H9 (cell line): ENCODE measurements at regions not wholly inside any gene's neighbourhood (a gene's known extent, or its start where the extent isn't known, plus 50 kb on each side); places are given as distances from the start of the nearest gene placed in this dataset.

Source experiments
- DNase-seq: peaks from one replicate; pipeline ENCODE4 v3.0.0-alpha.2; 2017
- H2AFZ ChIP-seq: one replicate; pipeline ENCODE4 v1.6.1; 2013; ENCODE audit warnings: mild to moderate bottlenecking, low read length, control low read depth, moderate library complexity
- H2AK5ac ChIP-seq: 2 replicates; pipeline ENCODE4 v1.6.1; 2013; ENCODE audit warnings: low read length, control low read depth, mixed read lengths; ENCODE audit not compliant: insufficient read length
- H2BK120ac ChIP-seq: one replicate; pipeline ENCODE4 v1.6.1; 2013; ENCODE audit warnings: low read depth, mild to moderate bottlenecking, low read length, control low read depth, inconsistent platforms; ENCODE audit not compliant: poor library complexity, severe bottlenecking
- H2BK12ac ChIP-seq: 2 replicates; pipeline ENCODE4 v1.6.1; 2013; ENCODE audit warnings: low read length, control low read depth, mixed read lengths, low read depth; ENCODE audit not compliant: insufficient read length
- H2BK15ac ChIP-seq: 2 replicates; pipeline ENCODE4 v1.6.1; 2013; ENCODE audit warnings: low read depth, low read length, control low read depth
- H2BK20ac ChIP-seq: one replicate; pipeline ENCODE4 v1.6.1; 2013; ENCODE audit warnings: low read depth, mild to moderate bottlenecking, low read length, control low read depth, inconsistent platforms; ENCODE audit not compliant: poor library complexity, severe bottlenecking
- H2BK5ac ChIP-seq: 2 replicates; pipeline ENCODE4 v1.6.1; 2013; ENCODE audit warnings: low read length, control low read depth, mixed read lengths; ENCODE audit not compliant: insufficient read length
- H3K14ac ChIP-seq: 2 replicates; pipeline ENCODE4 v1.6.1; 2013; ENCODE audit warnings: low read length, control low read depth; ENCODE audit not compliant: insufficient read depth
- H3K18ac ChIP-seq: 2 replicates; pipeline ENCODE4 v1.6.1; 2013; ENCODE audit warnings: low read depth, mild to moderate bottlenecking, mixed read lengths, low read length, control low read depth; ENCODE audit not compliant: insufficient read length
- H3K23ac ChIP-seq: 2 replicates; pipeline ENCODE4 v1.6.1; 2013; ENCODE audit warnings: low read length, control low read depth, mixed read lengths, low read depth; ENCODE audit not compliant: insufficient read length
- H3K23me2 ChIP-seq: 2 replicates; pipeline ENCODE4 v1.6.1; 2013; ENCODE audit warnings: low read depth, mild to moderate bottlenecking, mixed read lengths, low read length, control low read depth; ENCODE audit not compliant: insufficient read length, poor library complexity, severe bottlenecking
- H3K27ac ChIP-seq: 2 replicates; pipeline ENCODE4 v1.5.1; 2013; ENCODE audit warnings: low read length, control low read depth, mixed read lengths, low read depth; ENCODE audit not compliant: insufficient read length
- H3K27me3 ChIP-seq: 2 replicates; pipeline ENCODE4 v1.6.1; 2013; ENCODE audit warnings: low read length, control low read depth, inconsistent platforms; ENCODE audit not compliant: insufficient read depth
- H3K4ac ChIP-seq: 2 replicates; pipeline ENCODE4 v1.6.1; 2013; ENCODE audit warnings: low read depth, mild to moderate bottlenecking, control low read depth, inconsistent platforms, low read length, moderate library complexity
- H3K4me1 ChIP-seq: 2 replicates; pipeline ENCODE4 v1.6.1; 2013; ENCODE audit warnings: low read length, control low read depth, inconsistent platforms; ENCODE audit not compliant: insufficient read depth
- H3K4me2 ChIP-seq: 2 replicates; pipeline ENCODE4 v1.6.1; 2013; ENCODE audit warnings: low read length, control low read depth, mixed read lengths; ENCODE audit not compliant: insufficient read length, insufficient read depth
- H3K56ac ChIP-seq: 2 replicates; pipeline ENCODE4 v1.6.1; 2013; ENCODE audit warnings: low read depth, mild to moderate bottlenecking, mixed read lengths, low read length, control low read depth; ENCODE audit not compliant: insufficient read length
- H3K79me1 ChIP-seq: 2 replicates; pipeline ENCODE4 v1.6.1; 2013; ENCODE audit warnings: low read depth, mild to moderate bottlenecking, moderate library complexity, low read length, control low read depth, inconsistent platforms; ENCODE audit not compliant: insufficient read depth, poor library complexity, severe bottlenecking
- H3K79me2 ChIP-seq: 2 replicates; pipeline ENCODE4 v1.6.1; 2013; ENCODE audit warnings: low read length, control low read depth, inconsistent platforms; ENCODE audit not compliant: insufficient read depth
- H3K9ac ChIP-seq: 2 replicates; pipeline ENCODE4 v1.6.1; 2013; ENCODE audit warnings: low read length, control low read depth, mixed read lengths; ENCODE audit not compliant: insufficient read length; ENCODE audit errors: extremely low read depth
- H3K9me3 ChIP-seq: one replicate; pipeline ENCODE4 v1.6.1; 2013; ENCODE audit warnings: low read depth, low read length, inconsistent platforms; ENCODE audit not compliant: control insufficient read depth
- H3T11ph ChIP-seq: one replicate; pipeline ENCODE4 v1.6.1; 2013; ENCODE audit warnings: mild to moderate bottlenecking, low read length, control low read depth, inconsistent platforms
- H4K20me1 ChIP-seq: one replicate; pipeline ENCODE4 v1.6.1; 2013; ENCODE audit not compliant: control insufficient read depth, insufficient read length, insufficient read depth
- H4K5ac ChIP-seq: 2 replicates; pipeline ENCODE4 v1.6.1; 2013; ENCODE audit warnings: low read depth, mild to moderate bottlenecking, mixed read lengths, low read length, control low read depth; ENCODE audit not compliant: insufficient read length
- H4K8ac ChIP-seq: replicated peaks from 2 replicates; pipeline ENCODE4 v1.6.1; 2013; ENCODE audit warnings: low read length, control low read depth, mixed read lengths, low read depth; ENCODE audit not compliant: insufficient read length
- H4K91ac ChIP-seq: 2 replicates; pipeline ENCODE4 v1.6.1; 2013; ENCODE audit warnings: low read depth, mild to moderate bottlenecking, moderate library complexity, mixed read lengths, low read length, control low read depth; ENCODE audit not compliant: insufficient read length
- H3K27ac Mint-ChIP-seq, 3 experiments: 2 replicates in 2 of 3; 3 replicates in 1 of 3; pipeline ENCODE4 v1.8.0; 2020 to 2021; ENCODE audit warnings: mixed read lengths in 3 of 3, mild to moderate bottlenecking in 1 of 3, moderate library complexity in 1 of 3
- H3K27me3 Mint-ChIP-seq: 2 replicates; pipeline ENCODE4 v1.8.0; 2021; ENCODE audit warnings: low read depth, mild to moderate bottlenecking, moderate library complexity, mixed read lengths
- H3K36me3 Mint-ChIP-seq, 3 experiments: 2 replicates in 2 of 3; 3 replicates in 1 of 3; pipeline ENCODE4 v1.8.0; 2020 to 2021; ENCODE audit warnings: low read depth in 3 of 3, mixed read lengths in 3 of 3; ENCODE audit not compliant: insufficient read depth in 1 of 3
- H3K4me1 Mint-ChIP-seq, 2 experiments: 2 replicates each; pipeline ENCODE4 v1.8.0; 2020; ENCODE audit warnings: mixed read lengths in 2 of 2
- H3K4me3 Mint-ChIP-seq, 2 experiments: 2 replicates in 1 of 2; 3 replicates in 1 of 2; pipeline ENCODE4 v1.8.0; 2020 to 2021; ENCODE audit warnings: mild to moderate bottlenecking in 2 of 2, mixed read lengths in 2 of 2, moderate library complexity in 1 of 2
- H3K9me3 Mint-ChIP-seq, 2 experiments: 2 replicates in 1 of 2; 3 replicates in 1 of 2; pipeline ENCODE4 v1.8.0; 2020; ENCODE audit warnings: mild to moderate bottlenecking in 2 of 2, mixed read lengths in 2 of 2, moderate library complexity in 1 of 2
- CTCF ChIP-seq: fragments of 200-600 bp; sonication (generic); conservative IDR thresholded peaks from 3 replicates; pipeline ENCODE4 v1.8.0; 2021; ENCODE audit warnings: antibody characterized with exemption, mild to moderate bottlenecking
- WGBS: extraction: QIAGEN DNeasy Blood & Tissue Kit; methylation state at CpG from one replicate; pipeline ENCODE4 v1.1.7; 2013; ENCODE audit warnings: missing lambda C conversion rate, low lambda C conversion rate, mixed read lengths; ENCODE audit not compliant: insufficient read length; ENCODE audit errors: extremely low coverage; 5-methylcytosine and 5-hydroxymethylcytosine counted together

GRCh38 chr13:31476266-31476665 lies 263.1 kb upstream of the RXFP2 start:
- H4K8ac ChIP-seq: no peak overlapping the region
- H2AK5ac ChIP-seq: no peak overlapping the region
- no peak overlapping the region for H3K14ac ChIP-seq
- H3K79me2 ChIP-seq: no peaks in the 10 kb centered on the region
- no peak overlapping the region for H3K4me3 Mint-ChIP-seq
- no peaks in the 10 kb centered on the region for H3K9me3 ChIP-seq
- no peak overlapping the region for H2BK15ac ChIP-seq
- no peaks in the 10 kb centered on the region for H3K9me3 Mint-ChIP-seq
- no peak for TF ChIP-seq CTCF
- H2BK120ac ChIP-seq: no peak overlapping the region
- no peak overlapping the region for H2BK5ac ChIP-seq
- no peak overlapping the region for H3K9ac ChIP-seq
- no peak overlapping the region for H2AFZ ChIP-seq
- no peak overlapping the region for H3K27ac ChIP-seq
- no peak overlapping the region for H3K4me2 ChIP-seq
- no peaks in the 10 kb centered on the region for H3K79me1 ChIP-seq
- H3K4me1 ChIP-seq: no peaks in the 10 kb centered on the region
- H3K23me2 ChIP-seq: no peaks in the 10 kb centered on the region
- DNase-seq: no peak
- WGBS: no CpG with 5 or more reads among the region's 6 CpGs
- H4K91ac ChIP-seq: no peak overlapping the region
- H3K56ac ChIP-seq: no peak overlapping the region
- H3K18ac ChIP-seq: no peak overlapping the region
- no peak overlapping the region for H4K5ac ChIP-seq
- H3K27me3 Mint-ChIP-seq: peaks cover 2% of the 10 kb centered on the region
- no peak overlapping the region for H3K4ac ChIP-seq
- H3K27me3 ChIP-seq: no peaks in the 10 kb centered on the region
- H3K36me3 Mint-ChIP-seq: peaks cover 0 to 2% (median 0%) of the 10 kb centered on the region in 3 experiments; a peak in 1 of 7 replicates
- H2BK12ac ChIP-seq: no peak overlapping the region
- H3K4me1 Mint-ChIP-seq: peaks cover 8 to 11% of the 10 kb centered on the region in 2 experiments
- no peak overlapping the region for H2BK20ac ChIP-seq
- H4K20me1 ChIP-seq: no peaks in the 10 kb centered on the region
- H3T11ph ChIP-seq: no peak overlapping the region
- H3K27ac Mint-ChIP-seq: no peak overlapping the region
- no peak overlapping the region for H3K23ac ChIP-seq
